HG03354 (cell line): ENCODE measurements at regions not wholly inside any gene's neighbourhood (a gene's known extent, or its start where the extent isn't known, plus 50 kb on each side); places are given as distances from the start of the nearest gene placed in this dataset.
"Not testable (repeated sequence)": the region's sequence is repeated elsewhere in the genome, so short reads cannot be mapped to it uniquely, and the experiment has no call there.

Experiments
- ATAC-seq: cut with Tn5 transposase; IDR thresholded peaks from one replicate; pipeline ENCODE4 v1.9.1; 2021; ENCODE audit warnings: mild to moderate bottlenecking; ENCODE audit not compliant: unreplicated experiment, poor library complexity, severe bottlenecking

- ATAC-seq: no peak
These were observed 327.6 kb downstream of the CCER1 start for GRCh38 chr12:90627180-90627896.

GRCh38 chr12:90622431-90622830 is 332.5 kb downstream of the CCER1 start:
- ATAC-seq: no peak

GRCh38 chr12:90621927-90622326 is 333.0 kb downstream of the CCER1 start:
- no peak for ATAC-seq

GRCh38 chr12:90619943-90620342 is 335.0 kb downstream of the CCER1 start:
- ATAC-seq: no peak

GRCh38 chr12:90618586-90618985 is 336.4 kb downstream of the CCER1 start:
- no peak for ATAC-seq

GRCh38 chr12:90611891-90612290 is 343.1 kb downstream of the CCER1 start:
- ATAC-seq: no peak

GRCh38 chr12:90611048-90611447 is 343.9 kb downstream of the CCER1 start:
- no peak for ATAC-seq

GRCh38 chr12:90593596-90594295 is 361.2 kb downstream of the CCER1 start:
- no peak for ATAC-seq

- ATAC-seq: no peak
These were observed 365.0 kb downstream of the CCER1 start for GRCh38 chr12:90589956-90590355.

GRCh38 chr12:90585640-90586304 is 369.2 kb downstream of the CCER1 start:
- no peak for ATAC-seq

- no peak for ATAC-seq
These were observed 378.3 kb downstream of the CCER1 start for GRCh38 chr12:90576707-90577106.

- ATAC-seq: no peak
These were observed 379.0 kb downstream of the CCER1 start for GRCh38 chr12:90575995-90576394.

- no peak for ATAC-seq
These were observed 380.3 kb downstream of the CCER1 start for GRCh38 chr12:90574676-90575075.

GRCh38 chr12:90572778-90573177 is 382.2 kb downstream of the CCER1 start:
- ATAC-seq: no peak

- ATAC-seq: no peak
These were observed 385.3 kb downstream of the CCER1 start for GRCh38 chr12:90569685-90570084.

GRCh38 chr12:90562671-90563070 is 392.3 kb downstream of the CCER1 start:
- ATAC-seq: no peak

GRCh38 chr12:90548595-90548994 is 406.4 kb downstream of the CCER1 start:
- ATAC-seq: no peak

- ATAC-seq: no peak
These were observed 408.5 kb downstream of the CCER1 start for GRCh38 chr12:90546511-90546910.

GRCh38 chr12:90543841-90544240 is 411.1 kb downstream of the CCER1 start:
- no peak for ATAC-seq

- ATAC-seq: no peak
These were observed 411.6 kb downstream of the CCER1 start for GRCh38 chr12:90543374-90543773.

- not testable (repeated sequence) for ATAC-seq
These were observed 412.1 kb downstream of the CCER1 start for GRCh38 chr12:90542852-90543251.
